Breast epithelium (tissue), 4 donors: ENCODE measurements at regions not wholly inside any gene's neighbourhood (a gene's known extent, or its start where the extent isn't known, plus 50 kb on each side); places are given as distances from the start of the nearest gene placed in this dataset.
A peak's percentile ranks its signal among the peaks of the same experiment; 100 is the strongest.

Experiments used
- DNase-seq, 2 donors: peaks; one replicate each; pipeline ENCODE4 v3.0.0-alpha.2; 2019; ENCODE audit warnings: low spot score in 2 of 2
- H3K27ac ChIP-seq, 2 donors: fragments of 200-600 bp; sonication (generic) in 1 of 2; one replicate each; pipeline ENCODE4 v1.5.1; 2016 to 2019; ENCODE audit warnings: mild to moderate bottlenecking in 1 of 2
- H3K27me3 ChIP-seq, 2 donors: fragments of 200-600 bp; sonication (generic) in 1 of 2; one replicate each; pipeline versions ENCODE4 v1.5.1 to v1.6.0; 2017 to 2019; ENCODE audit warnings: control low read depth in 1 of 2, mild to moderate bottlenecking in 1 of 2
- H3K36me3 ChIP-seq: fragments of 200-600 bp; one replicate; pipeline ENCODE4 v1.5.1; 2019
- H3K4me1 ChIP-seq, 2 donors: fragments of 200-600 bp; sonication (generic); one replicate each; pipeline ENCODE4 v1.5.1; 2016 to 2019; ENCODE audit warnings: control low read depth in 1 of 2
- H3K4me3 ChIP-seq, 3 donors: fragments of 200-600 bp; sonication (generic); 1 replicate in 2 of 3; 2 replicates in 1 of 3; pipeline ENCODE4 v1.5.1; 2016 to 2019; ENCODE audit warnings: mild to moderate bottlenecking in 3 of 3, moderate library complexity in 2 of 3
- H3K9me3 ChIP-seq, 2 donors: fragments of 200-600 bp; sonication (generic) in 1 of 2; one replicate each; pipeline ENCODE4 v1.5.1; 2016 to 2019; ENCODE audit warnings: control low read depth in 1 of 2
- POLR2A ChIP-seq: fragments of 450-650 bp; IDR thresholded peaks from one replicate; pipeline ENCODE4 v1.6.1; 2016; ENCODE audit warnings: antibody characterized with exemption, mild to moderate bottlenecking, moderate library complexity
- POLR2AphosphoS5 ChIP-seq, 3 donors: sonication (generic); formaldehyde crosslinking; IDR thresholded peaks; one replicate each; pipeline ENCODE4 v1.6.1; 2017; ENCODE audit warnings: antibody characterized with exemption in 3 of 3
- intact Hi-C: fragments of 100-400 bp; cut with DNase I; formaldehyde crosslinking; loops from one replicate; pipeline ENCODE4 v1.15.1; 2023; ENCODE audit warnings: low total_unique reads
- TF ChIP-seq, protein P1 (sequence below), 3 donors: fragments of 450-650 bp; IDR thresholded peaks; one replicate each; pipeline ENCODE4 v1.5.1; 2016 to 2017; ENCODE audit warnings: antibody characterized with exemption in 3 of 3, mild to moderate bottlenecking in 3 of 3, moderate library complexity in 3 of 3

DNA sequence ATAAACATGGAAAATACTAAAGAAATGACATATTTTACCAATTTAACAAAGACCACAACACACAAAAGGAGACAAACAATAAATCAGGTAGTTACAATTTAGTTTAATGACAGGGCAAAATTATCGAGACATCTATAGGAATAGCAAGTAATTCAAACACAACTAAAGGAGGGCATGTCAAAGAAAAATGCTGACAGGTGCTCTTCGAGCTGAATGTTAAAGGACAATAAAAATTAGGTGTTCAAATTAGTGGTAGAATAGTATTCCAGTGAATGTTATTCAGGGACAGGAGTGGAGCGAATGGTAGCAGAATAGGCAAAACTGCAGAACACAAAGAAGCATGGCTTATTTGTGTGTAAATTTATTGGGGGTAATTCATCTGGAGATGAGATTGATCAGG is 1004.3 kb upstream of the FBXO33 start:
- Histone ChIP-seq H3K4me1 (no peaks in the 10 kb centered on the region), H3K27me3 (no peaks in the 10 kb centered on the region), H3K9me3 (no peaks in the 10 kb centered on the region), H3K4me3 (no peak overlapping the region), H3K36me3 (no peaks in the 10 kb centered on the region), H3K27ac (no peak overlapping the region)
- no peak for DNase-seq
- intact Hi-C loops, result no loop called here
- TF ChIP-seq POLR2AphosphoS5 (IDR thresholded peaks at IDR 0.05) (no peak), POLR2A (no peak)
- TF ChIP-seq, protein P1, sequence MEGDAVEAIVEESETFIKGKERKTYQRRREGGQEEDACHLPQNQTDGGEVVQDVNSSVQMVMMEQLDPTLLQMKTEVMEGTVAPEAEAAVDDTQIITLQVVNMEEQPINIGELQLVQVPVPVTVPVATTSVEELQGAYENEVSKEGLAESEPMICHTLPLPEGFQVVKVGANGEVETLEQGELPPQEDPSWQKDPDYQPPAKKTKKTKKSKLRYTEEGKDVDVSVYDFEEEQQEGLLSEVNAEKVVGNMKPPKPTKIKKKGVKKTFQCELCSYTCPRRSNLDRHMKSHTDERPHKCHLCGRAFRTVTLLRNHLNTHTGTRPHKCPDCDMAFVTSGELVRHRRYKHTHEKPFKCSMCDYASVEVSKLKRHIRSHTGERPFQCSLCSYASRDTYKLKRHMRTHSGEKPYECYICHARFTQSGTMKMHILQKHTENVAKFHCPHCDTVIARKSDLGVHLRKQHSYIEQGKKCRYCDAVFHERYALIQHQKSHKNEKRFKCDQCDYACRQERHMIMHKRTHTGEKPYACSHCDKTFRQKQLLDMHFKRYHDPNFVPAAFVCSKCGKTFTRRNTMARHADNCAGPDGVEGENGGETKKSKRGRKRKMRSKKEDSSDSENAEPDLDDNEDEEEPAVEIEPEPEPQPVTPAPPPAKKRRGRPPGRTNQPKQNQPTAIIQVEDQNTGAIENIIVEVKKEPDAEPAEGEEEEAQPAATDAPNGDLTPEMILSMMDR (IDR thresholded peaks at IDR 0.05), result no peak

DNA sequence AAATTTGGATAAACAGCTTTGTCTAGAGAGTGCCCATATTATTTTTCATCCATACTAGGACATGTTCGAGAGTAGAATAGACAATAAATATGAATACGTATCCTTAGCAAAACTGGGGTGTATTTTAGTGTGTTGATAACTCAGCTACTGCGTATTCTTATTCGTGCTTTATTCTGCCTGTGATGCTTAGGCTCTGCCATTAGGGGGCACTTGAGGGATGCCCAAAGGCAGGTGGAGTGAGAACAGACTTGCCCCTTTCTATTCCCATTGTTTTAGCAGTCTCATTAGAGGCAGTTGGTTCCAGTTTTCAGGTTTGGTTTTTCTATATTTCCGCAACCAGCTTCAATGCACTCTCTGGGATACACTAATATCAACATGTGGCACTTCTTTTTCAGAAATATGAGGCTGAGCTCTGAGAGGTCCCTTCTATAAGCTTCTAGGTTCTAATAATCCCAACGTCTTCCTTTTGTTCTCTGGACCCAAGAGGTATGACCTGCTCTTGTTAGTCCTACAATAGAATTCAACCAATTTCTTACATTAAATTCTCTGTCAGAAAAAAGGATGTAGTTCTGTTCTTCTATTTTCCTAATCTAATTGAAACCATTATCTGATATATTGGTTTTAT is 985.7 kb upstream of the FBXO33 start:
- TF ChIP-seq POLR2AphosphoS5 (IDR thresholded peaks at IDR 0.05), result no peak
- TF ChIP-seq, protein P1 (IDR thresholded peaks at IDR 0.05), result peak in 1 of 3 donors; percentile 26
- H3K4me1 ChIP-seq, result no peaks in the 10 kb centered on the region
- no peaks in the 10 kb centered on the region for H3K9me3 ChIP-seq
- intact Hi-C loops, result loop anchor here (5.0 kb wide), 1 partner anchor 679 kb away; no protein-coding TSS in a partner anchor
- H3K36me3 ChIP-seq, result no peaks in the 10 kb centered on the region
- H3K27me3 ChIP-seq, result no peaks in the 10 kb centered on the region
- DNase-seq, result no peak
- no peak overlapping the region for H3K27ac ChIP-seq
- H3K4me3 ChIP-seq, result no peak overlapping the region

DNA sequence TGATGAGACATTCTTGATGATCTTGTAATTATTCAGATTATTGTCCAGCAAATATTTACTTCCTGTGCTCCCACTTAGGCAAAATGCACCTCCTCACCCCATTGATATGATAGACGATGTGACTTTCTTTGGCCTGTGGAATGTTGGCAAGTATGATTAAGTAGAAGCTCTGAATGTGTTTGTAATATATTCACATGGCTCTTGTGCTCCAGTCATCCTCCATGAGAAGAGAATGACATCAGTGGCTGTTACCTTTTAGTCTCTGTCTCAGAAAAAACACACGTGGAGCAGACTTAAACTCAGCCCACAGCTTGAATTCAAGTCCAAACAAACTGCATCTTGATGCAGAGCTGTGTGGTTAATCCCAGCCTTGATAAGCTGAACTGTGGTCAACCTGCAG is 984.3 kb upstream of the FBXO33 start:
- TF ChIP-seq POLR2A (no peak), POLR2AphosphoS5 (IDR thresholded peaks at IDR 0.05) (no peak)
- TF ChIP-seq, protein P1 (IDR thresholded peaks at IDR 0.05), result no peak
- no peak overlapping the region for H3K4me3 ChIP-seq
- intact Hi-C loops, result loop anchor here (5.0 kb wide), 1 partner anchor 681 kb away; no protein-coding TSS in a partner anchor
- H3K9me3 ChIP-seq, result no peaks in the 10 kb centered on the region
- H3K4me1 ChIP-seq, result no peaks in the 10 kb centered on the region
- no peak overlapping the region for H3K27ac ChIP-seq
- no peaks in the 10 kb centered on the region for H3K36me3 ChIP-seq
- no peaks in the 10 kb centered on the region for H3K27me3 ChIP-seq
- DNase-seq, result no peak

DNA sequence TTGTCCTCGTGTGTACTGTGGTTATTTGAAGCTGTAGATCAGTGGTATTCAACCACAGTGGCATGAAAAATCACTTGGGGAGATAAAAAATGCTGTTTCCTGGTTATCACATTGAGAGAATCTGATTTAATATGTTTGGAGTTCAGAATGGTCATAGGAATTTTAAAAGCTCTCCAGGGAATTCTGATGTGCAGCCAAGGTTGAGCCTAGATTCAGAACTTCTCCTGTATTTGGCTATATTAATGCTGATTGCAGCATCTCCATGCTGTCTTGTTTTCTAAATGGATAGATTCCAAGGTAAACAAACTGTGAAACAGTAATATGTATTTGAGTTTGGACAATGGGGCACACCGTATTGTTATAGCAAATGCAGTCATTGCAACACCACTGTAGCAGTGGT is 982.2 kb upstream of the FBXO33 start:
- TF ChIP-seq, protein P1 (IDR thresholded peaks at IDR 0.05), result no peak
- TF ChIP-seq POLR2A, result no peak
- no peak for TF ChIP-seq POLR2AphosphoS5 (IDR thresholded peaks at IDR 0.05)
- Histone ChIP-seq H3K27me3 (no peaks in the 10 kb centered on the region), H3K4me1 (no peaks in the 10 kb centered on the region), H3K9me3 (no peaks in the 10 kb centered on the region), H3K27ac (no peak overlapping the region), H3K36me3 (no peaks in the 10 kb centered on the region), H3K4me3 (no peak overlapping the region)
- DNase-seq, result no peak
- intact Hi-C loops, result no loop called here

DNA sequence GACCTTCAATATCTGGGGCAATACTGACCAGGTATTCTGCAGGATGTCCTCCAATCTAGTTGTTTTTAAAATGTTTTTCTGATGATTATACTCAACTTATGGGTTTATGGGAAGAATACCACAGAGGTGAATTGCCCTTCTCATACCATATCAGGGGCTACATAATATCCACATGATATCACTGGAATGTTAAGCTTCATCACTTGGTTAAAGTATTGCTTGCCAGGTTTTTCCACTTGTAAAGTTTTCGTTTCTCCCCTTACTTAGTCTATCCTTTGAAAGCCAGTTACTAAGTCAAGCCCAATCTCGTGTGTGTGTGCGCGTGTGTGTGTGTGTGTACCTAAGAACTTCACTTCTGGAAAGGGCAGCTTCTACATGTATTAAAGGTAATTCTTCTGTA is 980.9 kb upstream of the FBXO33 start:
- intact Hi-C loops, result no loop called here
- H3K4me3 ChIP-seq, result no peak overlapping the region
- no peaks in the 10 kb centered on the region for H3K27me3 ChIP-seq
- H3K9me3 ChIP-seq, result peaks cover 2 to 6% of the 10 kb centered on the region in 2 donors
- H3K27ac ChIP-seq, result no peak overlapping the region
- TF ChIP-seq POLR2A (no peak), POLR2AphosphoS5 (IDR thresholded peaks at IDR 0.05) (no peak)
- TF ChIP-seq, protein P1 (IDR thresholded peaks at IDR 0.05), result no peak
- no peak for DNase-seq
- no peaks in the 10 kb centered on the region for H3K36me3 ChIP-seq
- H3K4me1 ChIP-seq, result no peaks in the 10 kb centered on the region
